NCI-H2227 treated with DMSO at 0.1 percent for 48 hours (cell line): ENCODE measurements at regions not wholly inside any gene's neighbourhood (a gene's known extent, or its start where the extent isn't known, plus 50 kb on each side); places are given as distances from the start of the nearest gene placed in this dataset.

ENCODE experiments used
- DNase-seq: peaks from one replicate; lab custom pipeline; 2025; lab: John Stamatoyannopoulos, UW

GRCh38 chr4:26071688-26072087 lies 157.7 kb downstream of the SMIM20 start:
- no peak for DNase-seq

- DNase-seq, result no peak
Observed at GRCh38 chr4:26073886-26074560, 160.0 kb downstream of the SMIM20 start.

- DNase-seq, result peak; percentile 19
Observed at GRCh38 chr4:26074712-26075430, 160.9 kb downstream of the SMIM20 start.

- no peak for DNase-seq
Observed at GRCh38 chr4:26075583-26075982, 161.6 kb downstream of the SMIM20 start.

GRCh38 chr4:26076000-26076587 lies 162.1 kb downstream of the SMIM20 start:
- DNase-seq, result no peak

- DNase-seq, result no peak
Observed at GRCh38 chr4:26076896-26077295, 162.9 kb downstream of the SMIM20 start.

- no peak for DNase-seq
Observed at GRCh38 chr4:26077756-26078155, 163.7 kb downstream of the SMIM20 start.

GRCh38 chr4:26080870-26081628 lies 167.0 kb downstream of the SMIM20 start:
- no peak for DNase-seq

GRCh38 chr4:26081795-26082498 lies 167.9 kb downstream of the SMIM20 start:
- no peak for DNase-seq

- no peak for DNase-seq
Observed at GRCh38 chr4:26082565-26082964, 168.5 kb downstream of the SMIM20 start.

GRCh38 chr4:26083987-26084386 lies 170.0 kb downstream of the SMIM20 start:
- no peak for DNase-seq

GRCh38 chr4:26084414-26084813 lies 170.4 kb downstream of the SMIM20 start:
- DNase-seq, result no peak

- DNase-seq, result no peak
Observed at GRCh38 chr4:26085551-26085950, 171.5 kb downstream of the SMIM20 start.

GRCh38 chr4:26086621-26087441 lies 172.8 kb downstream of the SMIM20 start:
- DNase-seq, result no peak

GRCh38 chr4:26088433-26088928 lies 174.5 kb downstream of the SMIM20 start:
- no peak for DNase-seq

- no peak for DNase-seq
Observed at GRCh38 chr4:26093551-26093950, 179.5 kb downstream of the SMIM20 start.

GRCh38 chr4:26094076-26094475 lies 180.1 kb downstream of the SMIM20 start:
- no peak for DNase-seq

GRCh38 chr4:26094911-26095310 lies 180.9 kb downstream of the SMIM20 start:
- DNase-seq, result no peak

GRCh38 chr4:26099967-26100366 lies 185.9 kb downstream of the SMIM20 start:
- no peak for DNase-seq

GRCh38 chr4:26101011-26101410 lies 187.0 kb downstream of the SMIM20 start:
- no peak for DNase-seq
